ENCODE measurements at regions not wholly inside any gene's neighbourhood (a gene's known extent, or its start where the extent isn't known, plus 50 kb on each side); places are given as distances from the start of the nearest gene placed in this dataset.

DNA sequence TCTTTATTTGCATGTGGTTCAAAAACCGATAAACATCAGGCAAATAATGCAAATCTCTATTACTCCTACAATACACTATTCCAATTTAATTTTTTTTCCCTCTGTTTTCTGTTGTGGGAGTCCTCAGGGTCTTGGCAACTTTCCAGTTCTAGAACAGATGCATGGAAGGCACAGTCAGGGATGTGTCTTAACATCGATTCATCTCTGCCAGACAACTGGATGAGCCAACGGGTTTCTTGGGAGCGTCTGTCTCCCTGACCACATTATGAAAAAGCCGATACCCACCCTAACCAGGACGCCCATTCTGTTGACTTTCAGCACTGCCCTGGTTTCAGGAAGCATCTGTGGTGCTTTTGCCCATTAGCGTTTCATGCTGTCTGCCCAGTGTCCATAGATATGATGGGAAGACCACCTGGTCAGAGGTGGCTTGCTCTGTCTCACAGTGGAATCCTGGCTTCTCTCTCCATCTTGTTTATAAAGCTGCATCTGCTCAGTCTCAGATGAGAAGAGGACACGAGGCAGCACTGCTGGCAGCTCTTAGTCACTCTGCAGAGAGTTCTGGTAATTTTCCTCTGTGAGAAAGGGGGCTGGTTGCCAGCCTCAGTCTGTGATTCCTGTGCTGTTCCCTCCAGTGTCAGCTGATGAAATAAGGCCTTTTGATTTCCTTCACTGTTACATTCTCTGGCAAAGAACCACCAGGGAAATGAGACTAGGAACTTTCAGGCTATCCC lies 57.9 kb upstream of the KCNE4 start:
- DNase-seq (ENCODE audit: extremely low spot score): peak; percentile 71
- no peak overlapping the region for H3K4me3 ChIP-seq (ENCODE audit: low read depth, low read length)
- H3K27ac ChIP-seq (ENCODE audit: low read depth): peak overlapping the region; percentile 18
- H3K36me3 ChIP-seq (ENCODE audit: insufficient read depth): no peaks in the 10 kb centered on the region
- WGBS: 28% methylated on average over 8 of the region's 8 CpGs
- no peaks in the 10 kb centered on the region for H3K4me1 ChIP-seq (ENCODE audit: insufficient read depth)

DNA sequence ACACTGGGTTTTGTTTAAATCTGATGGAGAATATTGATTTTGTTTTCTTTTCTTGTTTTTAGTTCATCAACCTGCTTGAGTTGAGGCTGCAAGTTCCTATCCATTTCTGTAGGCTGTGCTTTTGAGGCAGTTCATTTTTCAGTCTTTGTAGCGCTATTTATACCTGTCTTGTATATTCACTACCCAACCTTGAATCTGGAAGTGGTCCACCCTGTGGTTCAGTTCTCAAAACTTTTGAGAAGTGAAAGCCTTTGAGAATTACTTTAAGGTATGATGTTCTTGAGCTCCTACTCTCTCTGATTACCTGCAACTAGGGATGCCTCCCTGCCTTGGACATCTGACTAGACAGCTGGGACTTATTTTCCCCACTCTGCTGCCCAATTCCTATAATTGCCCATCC lies 53.5 kb upstream of the KCNE4 start:
- Histone ChIP-seq H3K27ac (ENCODE audit: low read depth) (no peak overlapping the region), H3K36me3 (ENCODE audit: insufficient read depth) (no peaks in the 10 kb centered on the region), H3K4me3 (ENCODE audit: low read depth, low read length) (no peak overlapping the region), H3K4me1 (ENCODE audit: insufficient read depth) (no peaks in the 10 kb centered on the region)
- DNase-seq (ENCODE audit: extremely low spot score): no peak
- WGBS: 98% methylated on average over 1 of the region's 1 CpG

DNA sequence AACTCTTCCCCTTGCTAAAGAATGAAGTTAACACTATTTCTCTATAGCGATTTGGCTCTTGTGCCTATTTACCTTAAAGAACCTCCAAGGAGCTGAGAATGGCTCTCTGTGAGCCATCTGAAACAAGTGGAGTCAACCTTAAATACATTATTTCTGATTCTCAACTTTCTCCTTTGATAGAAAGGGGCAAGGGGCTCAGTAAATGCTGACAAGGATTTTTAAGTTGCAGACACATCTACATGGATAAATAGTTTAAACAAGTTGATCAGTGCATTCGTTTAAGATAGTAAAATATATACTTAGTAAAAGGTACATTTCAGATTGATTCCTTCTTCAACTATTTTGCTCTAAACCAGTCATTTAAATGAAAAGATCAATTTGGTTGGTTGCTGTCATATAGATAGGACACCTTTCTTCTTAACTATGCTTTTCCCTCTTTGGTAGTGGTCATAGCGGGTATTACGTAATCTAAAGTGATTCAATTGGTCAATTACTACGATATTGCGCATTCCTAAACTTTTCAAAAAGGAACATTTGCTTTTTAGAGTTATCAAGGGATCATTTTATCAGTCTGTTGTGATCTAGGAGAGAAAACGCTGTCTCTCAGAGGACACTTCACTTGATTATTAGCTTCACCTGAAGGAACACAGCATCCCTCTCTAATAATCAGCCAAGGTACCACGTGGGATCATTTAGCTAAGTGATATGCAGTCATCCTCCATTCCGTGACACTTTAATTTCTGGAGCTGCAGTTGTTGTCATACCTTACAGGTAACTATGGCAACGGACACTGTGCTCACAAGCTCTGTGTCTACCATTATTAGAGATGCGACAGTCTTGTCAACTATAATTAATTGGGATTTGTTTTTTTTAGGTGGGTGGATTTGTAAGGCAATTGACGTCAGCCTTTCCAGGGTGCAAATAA lies 50.9 kb upstream of the KCNE4 start:
- H3K27ac ChIP-seq (ENCODE audit: low read depth): no peak overlapping the region
- H3K4me3 ChIP-seq (ENCODE audit: low read depth, low read length): no peak overlapping the region
- DNase-seq (ENCODE audit: extremely low spot score): no peak
- H3K36me3 ChIP-seq (ENCODE audit: insufficient read depth): no peaks in the 10 kb centered on the region
- H3K4me1 ChIP-seq (ENCODE audit: insufficient read depth): no peaks in the 10 kb centered on the region
- WGBS: 84% methylated on average over 12 of the region's 12 CpGs

DNA sequence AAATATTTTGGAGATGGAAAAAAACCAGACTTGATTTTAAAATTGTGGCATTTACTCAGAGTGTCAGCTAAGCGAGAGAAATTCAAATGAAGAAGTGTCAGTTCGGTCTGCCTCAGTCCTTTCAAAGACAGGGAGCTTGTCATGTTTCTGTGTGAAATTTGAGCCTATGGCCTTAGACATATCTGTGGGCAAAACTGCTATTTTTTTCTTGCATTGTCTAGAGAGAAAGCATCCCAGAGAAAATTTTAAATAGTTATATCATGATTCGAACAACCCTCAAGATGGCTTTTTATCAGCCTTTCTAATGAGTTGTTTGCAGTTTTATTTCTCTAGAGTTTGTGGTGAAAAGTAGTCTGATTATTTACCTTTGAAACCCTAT lies 50.2 kb upstream of the KCNE4 start:
- Histone ChIP-seq H3K4me3 (ENCODE audit: low read depth, low read length) (no peak overlapping the region), H3K4me1 (ENCODE audit: insufficient read depth) (no peaks in the 10 kb centered on the region), H3K27ac (ENCODE audit: low read depth) (no peak overlapping the region), H3K36me3 (ENCODE audit: insufficient read depth) (no peaks in the 10 kb centered on the region)
- no peak for DNase-seq (ENCODE audit: extremely low spot score)
- WGBS: 92% methylated on average over 3 of the region's 3 CpGs
